Heart left ventricle (tissue), 13 donors: ENCODE measurements at regions not wholly inside any gene's neighbourhood (a gene's known extent, or its start where the extent isn't known, plus 50 kb on each side); places are given as distances from the start of the nearest gene placed in this dataset.

Experiments used
- POLR2A ChIP-seq, 2 donors: fragments of 450-650 bp; IDR thresholded peaks; one replicate each; pipeline ENCODE4 v1.6.1; 2017; ENCODE audit warnings: antibody characterized with exemption in 2 of 2, mild to moderate bottlenecking in 2 of 2, moderate library complexity in 2 of 2
- TF ChIP-seq, protein P1 (sequence below), 12 donors: fragments of 200-600 bp; sonication (generic) in 4 of 12; IDR thresholded peaks; one replicate each; pipeline versions ENCODE4 v1.5.0 to v1.8.0; 2018 to 2022; ENCODE audit warnings: antibody characterized with exemption in 12 of 12, mild to moderate bottlenecking in 5 of 12
- donor health status: ischemic (EF 13 %, LVEDD 7.1; RV severe dilation, severe dysfunction).
- donor health status: DM: no; HTN: yes; CAD: no.
- donor health status: DM: no; HTN: no; CAD: no.
- donor health status: ischemic (EF 25% LVEDD 6.9; RV normal size, moderate dysfunction).
- donor health status: ischemic (EF 25% LVEDD 5.7; RV mildly dilated, moderate dysfunction).
- donor health status: ischemic (EF 35%, LVEDD 5.7; RV mildly dilated, moderate dysfunction).
- donor health status: nonischemic (EF 11% LVEDD 7.7; RV severe dilation, severe dysfunction).
- donor health status: DM: yes; HTN: yes; CAD: no.
- donor health status: PGD.
- donor health status: ischemic (EF 29% LVEDD 5.4; RV normal size, mild dysfunction).
- donor health status: nonischemic (EF 23%, LVEDD 6.1; RV moderate dilation, normal function).

DNA sequence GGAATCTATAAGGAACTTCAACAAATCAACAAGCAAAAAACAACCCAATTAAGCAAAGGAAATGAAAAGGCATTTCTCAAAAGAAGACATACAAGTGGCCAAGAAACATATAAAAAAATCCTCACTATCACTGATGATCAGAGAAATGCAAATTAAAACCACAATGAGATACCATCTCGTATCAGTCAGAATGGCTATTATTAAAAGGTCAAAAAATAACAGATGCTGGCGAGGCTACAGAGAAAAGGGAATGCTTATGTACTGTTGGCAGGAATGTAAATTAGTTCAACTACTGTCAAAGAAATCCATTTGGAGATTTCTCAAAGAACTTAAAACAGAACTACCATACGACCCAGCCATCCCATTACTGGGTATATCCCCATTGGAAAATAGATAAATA is 292.4 kb upstream of the FAT1 start:
- no peak for TF ChIP-seq POLR2A (IDR thresholded peaks at IDR 0.05)
- TF ChIP-seq, protein P1, sequence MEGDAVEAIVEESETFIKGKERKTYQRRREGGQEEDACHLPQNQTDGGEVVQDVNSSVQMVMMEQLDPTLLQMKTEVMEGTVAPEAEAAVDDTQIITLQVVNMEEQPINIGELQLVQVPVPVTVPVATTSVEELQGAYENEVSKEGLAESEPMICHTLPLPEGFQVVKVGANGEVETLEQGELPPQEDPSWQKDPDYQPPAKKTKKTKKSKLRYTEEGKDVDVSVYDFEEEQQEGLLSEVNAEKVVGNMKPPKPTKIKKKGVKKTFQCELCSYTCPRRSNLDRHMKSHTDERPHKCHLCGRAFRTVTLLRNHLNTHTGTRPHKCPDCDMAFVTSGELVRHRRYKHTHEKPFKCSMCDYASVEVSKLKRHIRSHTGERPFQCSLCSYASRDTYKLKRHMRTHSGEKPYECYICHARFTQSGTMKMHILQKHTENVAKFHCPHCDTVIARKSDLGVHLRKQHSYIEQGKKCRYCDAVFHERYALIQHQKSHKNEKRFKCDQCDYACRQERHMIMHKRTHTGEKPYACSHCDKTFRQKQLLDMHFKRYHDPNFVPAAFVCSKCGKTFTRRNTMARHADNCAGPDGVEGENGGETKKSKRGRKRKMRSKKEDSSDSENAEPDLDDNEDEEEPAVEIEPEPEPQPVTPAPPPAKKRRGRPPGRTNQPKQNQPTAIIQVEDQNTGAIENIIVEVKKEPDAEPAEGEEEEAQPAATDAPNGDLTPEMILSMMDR (IDR thresholded peaks at IDR 0.05): no peak
